HS-27A (cell line): ENCODE measurements at regions not wholly inside any gene's neighbourhood (a gene's known extent, or its start where the extent isn't known, plus 50 kb on each side); places are given as distances from the start of the nearest gene placed in this dataset.

ENCODE experiments used
- DNase-seq: peaks from one replicate; pipeline ENCODE4 v3.0.0-alpha.2; 2012; ENCODE audit warnings: low read depth, missing footprints

DNA sequence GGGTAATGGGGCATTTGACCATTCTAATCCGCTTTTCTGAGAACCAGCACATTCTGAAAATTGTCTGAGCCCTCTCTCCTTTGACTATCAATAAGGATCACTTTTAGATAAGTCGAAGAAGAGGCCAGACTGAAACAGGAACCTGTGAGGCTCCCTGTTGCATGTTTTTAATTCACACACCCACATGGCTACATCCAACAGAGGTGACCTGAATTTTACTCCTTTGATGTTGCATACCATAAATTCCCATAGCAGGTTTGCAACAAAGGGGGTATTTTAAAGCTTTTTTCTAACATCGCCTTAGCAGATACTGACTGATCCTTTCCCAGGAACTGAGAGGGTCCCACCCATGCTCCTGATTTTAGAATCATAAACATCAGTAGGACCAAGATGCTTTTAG lies 450.8 kb downstream of the USP25 start:
- no peak for DNase-seq

DNA sequence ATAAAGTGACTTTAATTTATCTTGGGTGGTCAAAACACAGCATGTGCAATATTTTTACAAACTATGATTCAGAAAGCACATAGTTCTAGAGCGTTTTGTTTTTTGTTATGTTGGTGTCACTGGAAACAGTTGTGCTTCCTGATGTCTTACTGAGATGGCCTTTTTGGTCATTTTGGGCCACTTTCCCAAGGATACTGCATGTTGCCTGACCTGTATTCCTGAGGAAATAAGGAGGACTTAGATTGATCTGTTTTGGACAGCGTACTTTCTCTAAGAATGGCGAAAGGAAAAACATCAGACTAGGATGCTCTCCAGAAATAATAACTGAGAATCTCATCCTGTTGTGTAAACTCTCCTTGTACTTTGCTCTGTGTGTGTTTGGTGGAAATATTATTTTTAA lies 451.2 kb downstream of the USP25 start:
- no peak for DNase-seq

GRCh38 chr21:16185766-16186165 lies 456.0 kb downstream of the USP25 start:
- no peak for DNase-seq

DNA sequence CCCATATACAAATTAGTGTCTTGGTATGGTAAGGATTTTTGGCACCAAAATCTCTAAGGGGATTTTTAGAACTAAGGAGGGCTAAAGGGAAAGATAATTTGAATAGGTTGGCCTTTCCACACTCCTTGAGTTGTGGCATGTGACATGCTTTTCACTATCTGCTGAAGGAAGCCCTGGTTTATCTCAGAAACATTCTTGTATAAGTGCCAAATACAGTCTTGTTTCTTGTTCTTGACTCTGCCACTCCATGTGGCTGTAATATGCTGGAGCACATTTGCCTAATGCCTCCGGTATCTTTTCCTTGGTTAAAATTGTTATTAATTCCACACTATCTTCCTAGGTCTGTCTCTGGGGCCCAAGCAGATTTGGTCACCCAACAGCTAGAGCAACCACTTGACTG lies 457.0 kb downstream of the USP25 start:
- DNase-seq: no peak

- DNase-seq: no peak
These were observed 458.0 kb downstream of the USP25 start for GRCh38 chr21:16187603-16188301.

DNA sequence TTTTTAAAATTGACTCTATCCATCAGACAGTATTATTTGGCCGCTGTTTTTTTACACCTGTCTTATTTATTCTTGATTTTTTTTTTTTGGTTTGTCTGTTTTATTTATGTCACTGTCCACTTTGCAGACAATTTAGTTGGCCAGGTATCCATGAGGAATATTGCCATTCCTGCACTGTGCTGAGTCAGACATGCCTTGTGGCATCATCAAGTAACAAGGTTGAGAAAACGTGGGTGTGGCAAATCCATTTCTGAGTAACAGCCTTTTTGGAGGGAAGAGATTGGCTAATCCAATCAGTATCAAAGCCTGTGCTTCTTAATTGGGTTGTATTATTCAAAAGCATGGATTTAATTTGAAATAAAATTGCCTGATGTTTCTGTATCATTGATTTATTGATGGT lies 463.1 kb downstream of the USP25 start:
- no peak for DNase-seq

DNA sequence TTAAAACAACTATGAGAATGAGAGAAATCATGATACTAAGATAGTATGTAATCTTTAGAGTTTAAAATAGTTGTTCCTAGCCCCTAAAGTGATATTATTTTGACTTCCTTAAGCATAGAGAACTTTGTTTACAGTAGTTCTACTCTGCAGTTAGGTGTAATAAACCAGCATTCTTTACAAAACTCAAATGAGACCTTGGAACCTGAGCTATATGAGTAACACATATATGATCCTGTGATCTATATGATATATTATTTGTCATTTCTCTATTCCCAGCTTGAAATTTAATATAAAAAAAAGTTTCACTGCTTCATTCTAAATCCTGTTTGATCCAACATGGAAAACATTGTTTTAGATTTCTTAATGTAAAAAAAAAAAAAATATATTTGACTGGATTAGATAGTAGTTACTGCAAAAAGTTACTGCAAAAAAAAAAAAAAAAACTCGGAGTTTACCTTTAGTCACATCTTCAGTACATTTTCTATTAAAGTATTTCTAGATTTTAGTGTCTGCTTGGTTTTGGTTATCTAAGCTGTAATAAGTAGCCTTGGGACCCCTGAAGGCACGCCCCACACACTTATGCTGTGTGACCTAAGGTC lies 463.8 kb downstream of the USP25 start:
- no peak for DNase-seq

DNA sequence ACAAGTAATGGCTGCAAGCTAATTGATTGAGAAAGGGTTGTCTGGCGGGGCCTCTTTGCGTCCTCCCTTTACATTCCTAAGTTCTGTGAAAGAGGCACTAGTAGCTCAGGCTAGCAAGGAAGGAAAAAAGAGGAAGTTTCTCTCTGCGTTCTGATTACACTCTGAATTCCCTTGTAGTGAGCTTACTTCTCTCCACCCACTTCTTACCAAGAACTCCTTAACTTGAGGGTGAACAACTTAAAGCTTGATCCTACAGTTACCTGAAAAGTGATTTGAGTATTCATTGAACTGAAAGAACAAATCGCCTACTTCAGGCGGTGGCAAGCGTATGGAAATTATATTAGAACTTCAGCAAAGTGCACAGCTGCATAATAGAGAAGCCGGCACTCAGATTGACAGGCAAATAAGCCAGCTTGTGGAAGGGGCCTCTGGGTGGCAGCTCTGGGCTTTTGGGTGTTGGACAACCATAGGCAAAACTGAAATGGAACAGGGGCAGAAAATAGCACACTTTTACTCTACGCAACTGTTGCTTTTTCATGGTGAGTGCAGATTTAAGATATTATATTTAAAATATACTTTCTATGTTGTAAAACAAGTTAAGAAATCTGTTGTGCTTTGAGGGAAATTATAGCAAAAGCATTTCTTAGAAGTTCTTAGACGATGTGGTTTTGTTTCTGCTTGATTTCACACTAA lies 464.5 kb downstream of the USP25 start:
- DNase-seq: peak; percentile 80

DNA sequence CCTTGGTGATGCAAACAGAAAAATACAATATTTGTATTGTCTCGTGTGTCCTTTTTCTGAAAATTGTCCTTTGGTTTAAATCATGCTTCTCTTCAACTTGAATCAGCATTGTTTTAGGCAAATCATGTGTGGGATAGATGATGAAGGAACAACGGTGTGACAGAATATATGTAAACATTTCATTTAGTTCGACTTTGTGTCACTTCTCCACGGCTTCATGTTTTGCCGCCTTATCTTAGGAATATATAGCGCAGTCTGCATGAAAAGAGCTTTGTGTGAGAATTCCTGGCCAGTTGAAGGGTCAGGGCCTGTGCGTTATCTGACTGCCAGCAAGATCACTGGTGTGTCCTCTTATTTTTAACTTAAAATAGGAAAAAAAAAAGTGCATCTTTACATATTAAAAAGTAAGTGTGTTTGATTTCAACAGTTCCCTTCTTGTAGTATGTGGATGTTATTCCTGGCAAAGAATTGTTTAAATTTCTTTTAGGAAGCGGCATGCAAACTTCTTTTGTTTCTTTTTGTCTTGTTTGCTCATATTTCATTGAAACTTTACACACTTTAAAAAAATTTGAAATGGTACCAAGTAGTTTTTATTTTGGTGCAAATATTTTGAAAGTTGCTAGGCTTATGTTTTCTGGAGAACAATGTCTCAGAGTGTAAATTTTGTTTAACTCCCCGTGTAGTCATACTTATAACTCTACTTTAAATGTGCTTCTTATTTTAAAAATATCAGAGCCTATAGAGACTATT lies 465.2 kb downstream of the USP25 start:
- peak; percentile 51 for DNase-seq

GRCh38 chr21:16195538-16195910 lies 465.7 kb downstream of the USP25 start:
- DNase-seq: peak; percentile 34

GRCh38 chr21:16196001-16196400 lies 466.2 kb downstream of the USP25 start:
- no peak for DNase-seq

DNA sequence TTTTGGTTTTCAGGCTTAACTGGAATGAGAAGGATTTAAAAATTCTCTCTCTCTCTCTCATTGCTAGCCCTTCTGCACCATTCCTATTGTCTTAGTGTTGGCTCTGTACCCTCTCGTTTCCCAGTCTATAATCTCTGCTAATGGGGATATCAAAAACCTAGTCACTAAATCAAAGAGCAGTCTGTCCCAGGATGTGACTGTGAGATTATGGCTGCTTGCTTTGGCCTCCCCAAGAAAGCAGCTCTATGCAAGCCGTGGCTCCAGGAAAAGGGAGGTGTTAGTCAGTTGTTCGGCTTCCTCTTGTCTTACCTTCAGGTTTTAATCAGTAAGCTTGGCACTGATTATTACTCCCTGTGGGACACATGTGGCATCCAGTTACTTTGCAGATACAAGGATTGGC lies 468.8 kb downstream of the USP25 start:
- no peak for DNase-seq

DNA sequence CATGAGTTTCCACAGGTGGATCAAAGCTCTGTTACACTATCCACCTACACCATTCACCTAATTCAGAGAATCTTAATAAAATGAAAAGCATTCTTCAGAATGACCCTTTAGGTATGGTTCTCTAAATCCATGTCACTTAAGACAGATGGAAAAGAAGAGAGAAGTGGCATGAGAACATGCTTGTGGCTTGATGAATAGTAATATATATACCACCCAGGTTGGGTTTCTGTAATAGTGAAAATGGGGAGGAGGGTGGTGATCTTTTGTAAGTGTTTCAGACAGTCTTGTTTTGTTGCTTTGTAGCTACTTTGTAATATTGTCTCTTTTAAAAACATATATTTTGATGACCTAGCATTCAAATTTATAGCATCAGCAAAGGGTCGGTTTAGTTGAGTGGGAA lies 469.8 kb downstream of the USP25 start:
- DNase-seq: no peak

GRCh38 chr21:16201718-16202117 lies 471.9 kb downstream of the USP25 start:
- no peak for DNase-seq

- no peak for DNase-seq
These were observed 475.7 kb downstream of the USP25 start for GRCh38 chr21:16205527-16205926.

DNA sequence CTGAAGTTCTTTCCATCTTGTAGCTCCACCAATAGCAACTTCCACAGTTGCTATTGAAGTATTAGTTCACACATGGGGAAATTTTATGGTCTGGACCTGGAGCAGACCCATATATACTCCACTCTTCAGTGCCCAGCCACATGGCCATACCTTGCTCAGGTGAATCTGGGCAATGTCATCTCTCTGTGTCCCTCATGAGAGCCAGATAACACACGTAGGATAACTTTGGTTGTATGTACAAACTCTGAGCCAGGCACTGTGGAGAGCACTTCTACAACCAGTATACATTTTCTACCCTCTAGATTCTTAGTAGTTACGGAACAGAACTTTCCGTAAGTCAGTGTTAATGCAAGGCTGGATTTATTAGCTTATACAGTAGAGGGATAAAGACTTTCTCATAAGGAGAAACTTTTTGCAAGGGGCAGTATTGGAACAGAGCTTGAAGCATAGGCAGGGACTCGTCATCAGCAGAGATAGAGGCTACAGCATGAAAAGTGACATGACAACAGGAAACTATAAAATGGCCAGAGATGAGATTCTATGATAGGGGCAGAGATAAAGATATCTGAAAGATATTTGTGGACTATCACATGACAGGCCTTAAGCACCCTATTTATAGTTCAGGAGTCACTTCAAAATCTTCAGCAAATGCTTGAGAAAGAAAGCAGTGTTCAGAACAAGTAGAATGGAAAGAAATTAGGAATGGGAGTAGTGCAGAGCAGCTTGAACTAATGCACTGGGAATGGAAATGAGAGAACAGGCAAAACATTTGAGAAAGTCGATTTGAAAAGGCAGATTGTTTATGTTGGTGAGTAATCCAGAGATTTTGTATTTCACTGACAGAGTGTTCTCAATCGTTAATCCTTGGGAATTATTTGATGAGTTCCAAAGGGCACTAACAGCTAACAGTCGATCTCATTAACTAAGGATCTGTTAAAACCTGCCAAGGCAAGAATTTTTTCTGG lies 481.8 kb downstream of the USP25 start:
- no peak for DNase-seq

DNA sequence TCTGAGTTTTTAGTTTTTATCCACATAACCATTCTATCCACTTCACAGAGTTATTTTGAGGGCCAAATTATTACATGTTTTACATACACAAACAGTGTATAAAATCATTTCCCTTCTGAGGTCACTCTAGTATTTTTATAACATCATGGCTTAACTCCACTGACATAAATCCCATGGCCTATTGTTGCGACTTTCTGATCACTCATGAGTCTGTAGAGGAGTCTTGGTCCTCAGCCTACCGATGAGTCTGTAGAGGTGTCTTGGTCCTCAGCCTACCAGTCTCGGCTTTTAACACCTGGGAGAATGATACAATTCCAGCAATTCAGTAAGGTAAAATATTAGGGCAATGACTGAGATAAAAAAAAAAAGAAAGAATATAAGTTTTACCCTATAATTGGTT lies 483.7 kb downstream of the USP25 start:
- DNase-seq: no peak

DNA sequence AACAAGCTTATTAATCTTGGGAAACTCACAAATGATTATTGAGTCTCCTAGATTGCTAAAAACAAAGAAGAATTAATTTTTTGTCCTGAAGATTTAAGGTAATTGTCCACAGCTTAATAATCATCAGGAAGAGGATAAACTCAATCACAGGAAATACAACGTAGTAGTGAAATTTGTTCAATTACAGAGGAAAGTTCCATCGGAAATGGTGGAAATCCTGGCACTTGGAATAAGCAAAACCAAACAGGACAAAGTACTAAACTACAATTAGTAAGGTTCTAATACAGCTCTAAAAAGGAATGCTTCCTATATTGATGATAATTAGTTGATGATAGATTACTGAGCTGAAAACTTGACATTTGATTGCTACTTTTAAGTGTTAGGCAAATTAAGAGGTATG lies 485.4 kb downstream of the USP25 start:
- no peak for DNase-seq

- no peak for DNase-seq
These were observed 485.9 kb downstream of the USP25 start for GRCh38 chr21:16215663-16216183.

DNA sequence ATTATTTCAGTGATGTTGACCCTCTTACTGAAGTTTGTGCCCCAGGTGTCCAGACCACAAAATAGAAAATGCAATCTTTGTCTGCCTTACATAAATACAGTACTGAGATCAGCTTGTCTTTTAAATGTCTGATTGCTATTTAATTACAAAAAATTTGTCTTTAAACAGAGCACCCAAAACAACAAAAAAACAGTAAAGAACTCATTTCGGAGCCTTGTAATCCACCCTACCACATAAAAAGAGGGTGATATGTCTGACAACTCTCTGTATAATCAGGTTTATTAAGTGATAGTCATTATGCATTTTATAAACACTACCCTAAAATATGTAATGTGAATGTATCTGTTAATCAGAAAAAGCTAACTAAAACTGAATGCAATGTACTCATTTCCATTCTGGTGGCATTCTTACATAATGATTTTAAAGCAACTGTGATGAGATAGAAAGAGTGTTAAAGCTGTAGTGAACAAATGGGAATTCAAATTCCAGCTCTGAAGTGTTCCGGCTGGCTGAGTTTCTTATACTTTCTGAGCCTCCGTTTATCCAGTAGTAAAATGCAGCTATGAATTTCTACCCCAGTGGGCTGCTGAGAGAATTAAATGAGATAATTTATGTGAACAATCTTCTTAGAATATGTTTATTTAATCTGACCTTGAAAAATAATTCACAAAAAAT lies 486.6 kb downstream of the USP25 start:
- DNase-seq: no peak
